Ascending aorta (tissue), 2 donors: ENCODE measurements at regions not wholly inside any gene's neighbourhood (a gene's known extent, or its start where the extent isn't known, plus 50 kb on each side); places are given as distances from the start of the nearest gene placed in this dataset.
"Not testable (repeated sequence)": the region's sequence is repeated elsewhere in the genome, so short reads cannot be mapped to it uniquely, and the experiment has no call there.

Experiments
- DNase-seq, 2 donors: peaks; one replicate each; pipeline ENCODE4 v3.0.0-alpha.2; 2019; ENCODE audit warnings: low spot score in 2 of 2
- H3K27ac ChIP-seq, 2 donors: fragments of 200-600 bp; sonication (generic); one replicate each; pipeline ENCODE4 v1.5.1; 2016 to 2017; ENCODE audit warnings: mild to moderate bottlenecking in 1 of 2
- H3K27me3 ChIP-seq: fragments of 200-600 bp; sonication (generic); one replicate; pipeline ENCODE4 v1.5.1; 2017
- H3K36me3 ChIP-seq, 2 donors: fragments of 200-600 bp; sonication (generic); one replicate each; pipeline ENCODE4 v1.5.1; 2016
- H3K4me1 ChIP-seq, 2 donors: fragments of 200-600 bp; sonication (generic); one replicate each; pipeline ENCODE4 v1.5.1; 2016 to 2017; ENCODE audit warnings: mild to moderate bottlenecking in 1 of 2
- H3K4me3 ChIP-seq, 2 donors: fragments of 200-600 bp; sonication (generic); one replicate each; pipeline ENCODE4 v1.5.1; 2016 to 2017; ENCODE audit warnings: mild to moderate bottlenecking in 1 of 2
- H3K9me3 ChIP-seq, 2 donors: fragments of 200-600 bp; sonication (generic); one replicate each; pipeline ENCODE4 v1.5.1; 2016
- intact Hi-C: fragments of 100-400 bp; cut with DNase I; formaldehyde crosslinking; loops from one replicate; pipeline ENCODE4 v1.15.1; 2023
- TF ChIP-seq, protein P1 (sequence below), 3 experiments: fragments of 200-600 bp in 2 of 3; fragments of 450-650 bp in 1 of 3; sonication (generic) in 2 of 3; IDR thresholded peaks; one replicate each; pipeline ENCODE4 v1.5.1; 2016 to 2019; ENCODE audit warnings: antibody characterized with exemption in 3 of 3, mild to moderate bottlenecking in 1 of 3, moderate library complexity in 1 of 3

GRCh38 chr3:94374439-94375161 is 311.7 kb downstream of the NSUN3 start:
- no peaks in the 10 kb centered on the region for H3K9me3 ChIP-seq
- H3K4me1 ChIP-seq = no peaks in the 10 kb centered on the region
- H3K27ac ChIP-seq = no peak overlapping the region
- intact Hi-C loops = no loop called here
- no peaks in the 10 kb centered on the region for H3K27me3 ChIP-seq
- no peak overlapping the region for H3K4me3 ChIP-seq
- DNase-seq = no peak
- no peaks in the 10 kb centered on the region for H3K36me3 ChIP-seq
- TF ChIP-seq, protein P1, sequence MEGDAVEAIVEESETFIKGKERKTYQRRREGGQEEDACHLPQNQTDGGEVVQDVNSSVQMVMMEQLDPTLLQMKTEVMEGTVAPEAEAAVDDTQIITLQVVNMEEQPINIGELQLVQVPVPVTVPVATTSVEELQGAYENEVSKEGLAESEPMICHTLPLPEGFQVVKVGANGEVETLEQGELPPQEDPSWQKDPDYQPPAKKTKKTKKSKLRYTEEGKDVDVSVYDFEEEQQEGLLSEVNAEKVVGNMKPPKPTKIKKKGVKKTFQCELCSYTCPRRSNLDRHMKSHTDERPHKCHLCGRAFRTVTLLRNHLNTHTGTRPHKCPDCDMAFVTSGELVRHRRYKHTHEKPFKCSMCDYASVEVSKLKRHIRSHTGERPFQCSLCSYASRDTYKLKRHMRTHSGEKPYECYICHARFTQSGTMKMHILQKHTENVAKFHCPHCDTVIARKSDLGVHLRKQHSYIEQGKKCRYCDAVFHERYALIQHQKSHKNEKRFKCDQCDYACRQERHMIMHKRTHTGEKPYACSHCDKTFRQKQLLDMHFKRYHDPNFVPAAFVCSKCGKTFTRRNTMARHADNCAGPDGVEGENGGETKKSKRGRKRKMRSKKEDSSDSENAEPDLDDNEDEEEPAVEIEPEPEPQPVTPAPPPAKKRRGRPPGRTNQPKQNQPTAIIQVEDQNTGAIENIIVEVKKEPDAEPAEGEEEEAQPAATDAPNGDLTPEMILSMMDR (IDR thresholded peaks at IDR 0.05) = no peak

GRCh38 chr3:94377123-94377696 is 314.3 kb downstream of the NSUN3 start:
- H3K4me1 ChIP-seq, DNase-seq, H3K9me3 ChIP-seq, H3K27ac ChIP-seq, H3K4me3 ChIP-seq, H3K27me3 ChIP-seq, intact Hi-C loops, H3K36me3 ChIP-seq: not testable (repeated sequence)

DNA sequence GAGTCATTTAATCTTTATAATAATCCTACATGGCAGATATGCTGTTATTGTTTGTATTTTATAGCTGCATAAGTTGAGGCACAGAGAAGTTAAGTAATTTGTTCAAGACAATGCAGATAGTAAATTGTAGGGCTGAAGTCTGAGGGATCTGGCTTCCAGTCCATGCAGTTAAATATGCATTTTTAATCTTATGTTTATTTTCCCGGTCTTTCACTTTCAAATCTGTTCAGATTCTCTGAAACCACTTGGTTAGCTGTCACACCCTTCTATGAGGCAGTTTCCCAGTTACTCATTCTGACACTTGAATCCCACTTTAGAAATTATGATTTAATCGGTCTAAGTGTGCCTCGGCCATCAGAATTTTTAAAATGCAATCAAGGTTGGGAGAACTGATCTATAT is 315.0 kb downstream of the NSUN3 start:
- DNase-seq, H3K27me3 ChIP-seq, H3K4me3 ChIP-seq, H3K27ac ChIP-seq, H3K9me3 ChIP-seq, H3K36me3 ChIP-seq, H3K4me1 ChIP-seq, intact Hi-C loops: not testable (repeated sequence)

DNA sequence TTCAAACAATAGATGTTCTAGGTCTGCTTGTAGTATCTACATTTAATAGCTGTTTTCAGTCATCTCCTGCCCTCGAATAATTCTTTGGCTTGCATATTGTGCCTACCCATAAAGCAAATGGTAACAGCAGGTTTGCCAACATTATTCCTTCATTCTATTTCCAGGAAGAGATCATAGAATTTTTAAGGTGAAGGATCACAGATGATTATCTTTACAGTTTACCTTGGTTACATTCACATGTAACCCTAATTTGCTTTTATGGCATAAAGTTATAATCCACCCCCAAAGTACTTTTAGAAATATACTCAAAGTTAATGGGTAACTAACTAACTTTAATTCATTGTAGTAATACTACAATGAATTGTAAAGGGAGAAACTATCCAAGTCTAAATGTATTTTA is 315.5 kb downstream of the NSUN3 start:
- TF ChIP-seq, protein P1 (IDR thresholded peaks at IDR 0.05) = no peak
- DNase-seq = no peak
- intact Hi-C loops = no loop called here
- H3K9me3 ChIP-seq = no peaks in the 10 kb centered on the region
- no peak overlapping the region for H3K27ac ChIP-seq
- no peaks in the 10 kb centered on the region for H3K36me3 ChIP-seq
- H3K4me3 ChIP-seq = no peak overlapping the region
- H3K4me1 ChIP-seq = no peaks in the 10 kb centered on the region
- H3K27me3 ChIP-seq = no peaks in the 10 kb centered on the region

DNA sequence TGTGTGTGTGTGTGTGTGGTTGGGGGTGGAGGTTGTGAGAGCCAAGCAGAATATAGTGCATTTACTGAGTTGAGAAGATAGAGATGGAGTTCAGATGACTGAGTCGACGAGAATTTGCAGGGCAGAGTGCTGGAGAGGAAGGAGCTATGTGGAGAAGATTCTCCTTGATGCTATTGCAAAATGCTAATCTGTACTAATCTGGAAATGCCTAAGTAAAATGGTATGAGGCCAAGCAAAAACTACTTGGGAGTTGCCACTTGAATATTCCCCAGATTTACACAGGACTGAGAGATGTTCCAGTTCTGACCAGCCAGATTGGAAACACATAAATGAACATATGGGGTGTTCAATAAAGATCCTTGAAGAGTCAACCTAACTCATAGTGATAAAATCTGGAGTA is 316.4 kb downstream of the NSUN3 start:
- Histone ChIP-seq H3K27me3 (no peaks in the 10 kb centered on the region), H3K4me3 (no peak overlapping the region), H3K27ac (no peak overlapping the region), H3K4me1 (no peaks in the 10 kb centered on the region), H3K9me3 (no peaks in the 10 kb centered on the region), H3K36me3 (no peaks in the 10 kb centered on the region)
- no peak for DNase-seq
- TF ChIP-seq, protein P1 (IDR thresholded peaks at IDR 0.05) = no peak
- intact Hi-C loops = no loop called here

GRCh38 chr3:94394885-94395284 is 332.0 kb downstream of the NSUN3 start:
- Histone ChIP-seq H3K4me3 (no peak overlapping the region), H3K9me3 (no peaks in the 10 kb centered on the region), H3K4me1 (no peaks in the 10 kb centered on the region), H3K27me3 (no peaks in the 10 kb centered on the region), H3K36me3 (no peaks in the 10 kb centered on the region), H3K27ac (no peak overlapping the region)
- intact Hi-C loops = no loop called here
- no peak for DNase-seq
- TF ChIP-seq, protein P1 (IDR thresholded peaks at IDR 0.05) = no peak
